AG04449 (cell line): ENCODE measurements at regions not wholly inside any gene's neighbourhood (a gene's known extent, or its start where the extent isn't known, plus 50 kb on each side); places are given as distances from the start of the nearest gene placed in this dataset.

Source experiments
- CTCF ChIA-PET: fragments of 350-600 bp; formaldehyde crosslinking; extraction: SDS; loops from one replicate; lab custom pipeline; 2021; ENCODE audit warnings: antibody characterized with exemption; lab: Yijun Ruan, JAX
- POLR2A ChIA-PET: fragments of 400-600, 350-600 bp; formaldehyde crosslinking; extraction: SDS; loops from one replicate; lab custom pipeline; 2020; ENCODE audit warnings: antibody characterized with exemption, inconsistent platforms; lab: Yijun Ruan, JAX
- DNase-seq: peaks from one replicate; pipeline ENCODE4 v3.0.0-alpha.2; 2010; ENCODE audit warnings: low read depth, low spot score
- H3K4me3 ChIP-seq: 2 replicates; pipeline ENCODE4 v1.5.1; 2011; ENCODE audit warnings: low read depth, mild to moderate bottlenecking, control low read depth, low read length
- TF ChIP-seq, protein P1 (sequence below): IDR thresholded peaks from one replicate; pipeline ENCODE4 v1.5.1; 2011; ENCODE audit warnings: mild to moderate bottlenecking, moderate library complexity, low read length, control low read depth, inconsistent platforms; ENCODE audit not compliant: insufficient read depth; ENCODE audit errors: missing control alignments

GRCh38 chr1:82894635-82895034 lies 1093.9 kb downstream of the ADGRL2 start:
- DNase-seq = no peak
- TF ChIP-seq, protein P1, sequence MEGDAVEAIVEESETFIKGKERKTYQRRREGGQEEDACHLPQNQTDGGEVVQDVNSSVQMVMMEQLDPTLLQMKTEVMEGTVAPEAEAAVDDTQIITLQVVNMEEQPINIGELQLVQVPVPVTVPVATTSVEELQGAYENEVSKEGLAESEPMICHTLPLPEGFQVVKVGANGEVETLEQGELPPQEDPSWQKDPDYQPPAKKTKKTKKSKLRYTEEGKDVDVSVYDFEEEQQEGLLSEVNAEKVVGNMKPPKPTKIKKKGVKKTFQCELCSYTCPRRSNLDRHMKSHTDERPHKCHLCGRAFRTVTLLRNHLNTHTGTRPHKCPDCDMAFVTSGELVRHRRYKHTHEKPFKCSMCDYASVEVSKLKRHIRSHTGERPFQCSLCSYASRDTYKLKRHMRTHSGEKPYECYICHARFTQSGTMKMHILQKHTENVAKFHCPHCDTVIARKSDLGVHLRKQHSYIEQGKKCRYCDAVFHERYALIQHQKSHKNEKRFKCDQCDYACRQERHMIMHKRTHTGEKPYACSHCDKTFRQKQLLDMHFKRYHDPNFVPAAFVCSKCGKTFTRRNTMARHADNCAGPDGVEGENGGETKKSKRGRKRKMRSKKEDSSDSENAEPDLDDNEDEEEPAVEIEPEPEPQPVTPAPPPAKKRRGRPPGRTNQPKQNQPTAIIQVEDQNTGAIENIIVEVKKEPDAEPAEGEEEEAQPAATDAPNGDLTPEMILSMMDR = no peak
- no peak overlapping the region for H3K4me3 ChIP-seq
- ChIA-PET POLR2A (no interaction called here), CTCF (no interaction called here)

DNA sequence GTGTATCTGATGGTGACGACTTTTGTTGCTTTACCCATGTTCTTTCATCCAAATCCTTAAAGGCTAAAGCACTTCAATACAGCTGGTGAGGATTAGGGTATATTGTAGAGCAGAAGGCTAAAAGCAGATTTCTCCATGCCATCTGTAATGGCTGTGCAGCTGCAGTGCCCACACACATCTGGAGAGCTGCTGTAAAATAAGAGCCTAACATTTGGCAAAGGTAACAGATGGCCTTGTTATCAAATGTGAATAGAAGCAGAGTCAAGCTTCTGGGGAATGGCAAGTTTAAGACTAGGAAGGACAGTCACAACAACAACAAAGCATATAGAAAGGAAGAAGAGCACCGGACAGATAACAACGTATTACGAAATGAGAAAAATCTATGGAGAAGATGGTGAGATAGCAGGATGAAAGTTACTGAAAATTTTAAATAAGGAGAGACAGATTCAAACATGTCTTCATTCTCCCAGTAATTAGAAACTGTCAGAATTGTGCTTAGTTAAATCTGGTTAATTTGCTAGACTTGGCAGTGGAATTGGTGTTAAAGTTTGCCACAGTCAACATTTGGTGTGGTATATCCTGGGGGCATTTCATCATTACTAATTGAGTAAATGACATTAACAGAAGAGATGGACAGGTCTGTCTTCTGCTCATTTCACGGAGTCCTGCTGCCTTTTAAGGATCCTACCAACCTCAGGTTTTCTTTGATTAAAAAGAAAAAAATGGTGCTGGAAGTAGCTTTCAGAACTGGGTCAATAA lies 1093.2 kb downstream of the ADGRL2 start:
- H3K4me3 ChIP-seq = no peak overlapping the region
- DNase-seq = no peak
- ChIA-PET CTCF (no interaction called here), POLR2A (no interaction called here)
- TF ChIP-seq, protein P1 = no peak

- TF ChIP-seq, protein P1 = no peak
- DNase-seq = no peak
- POLR2A ChIA-PET = no interaction called here
- H3K4me3 ChIP-seq = no peak overlapping the region
- CTCF ChIA-PET = no interaction called here
Measured at GRCh38 chr1:82880506-82880905, 1079.8 kb downstream of the ADGRL2 start.

- ChIA-PET CTCF (no interaction called here), POLR2A (no interaction called here)
- H3K4me3 ChIP-seq = no peak overlapping the region
- TF ChIP-seq, protein P1 = no peak
- no peak for DNase-seq
Measured at GRCh38 chr1:82879701-82880305, 1079.1 kb downstream of the ADGRL2 start.

GRCh38 chr1:82875170-82875569 lies 1074.4 kb downstream of the ADGRL2 start:
- ChIA-PET CTCF (no interaction called here), POLR2A (no interaction called here)
- no peak overlapping the region for H3K4me3 ChIP-seq
- DNase-seq = no peak
- TF ChIP-seq, protein P1 = no peak

DNA sequence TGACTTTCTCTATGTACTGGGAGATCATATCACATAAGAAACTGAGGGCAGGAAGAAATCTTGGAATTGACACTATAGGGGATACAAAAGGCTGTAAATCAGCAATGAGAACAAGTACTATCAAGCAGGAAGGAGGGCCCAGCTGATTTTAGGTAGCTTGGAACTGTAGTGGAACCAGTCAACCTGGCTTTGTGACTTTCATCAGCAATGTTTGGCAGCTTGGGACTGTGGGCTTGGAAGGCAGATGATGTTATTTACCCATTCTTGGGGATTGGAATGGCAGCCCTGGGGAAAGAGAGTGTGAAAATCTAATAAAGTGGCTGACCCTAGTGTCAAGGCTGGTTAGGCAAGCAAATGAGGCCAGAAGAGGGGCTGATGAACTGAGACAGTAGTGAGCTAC lies 1073.3 kb downstream of the ADGRL2 start:
- ChIA-PET CTCF (no interaction called here), POLR2A (no interaction called here)
- TF ChIP-seq, protein P1 = no peak
- no peak overlapping the region for H3K4me3 ChIP-seq
- DNase-seq = no peak
